DMS 273 (cell line): ENCODE measurements at regions not wholly inside any gene's neighbourhood (a gene's known extent, or its start where the extent isn't known, plus 50 kb on each side); places are given as distances from the start of the nearest gene placed in this dataset.

ENCODE experiments used
- DNase-seq: peaks from one replicate; lab custom pipeline; 2025; ENCODE audit not compliant: unreplicated experiment; lab: John Stamatoyannopoulos, UW

GRCh38 chr4:43918377-43918776 lies 530.2 kb downstream of the KCTD8 start:
- DNase-seq: no peak

- no peak for DNase-seq
Measured at GRCh38 chr4:43932448-43932847, 516.2 kb downstream of the KCTD8 start.

- no peak for DNase-seq
Measured at GRCh38 chr4:43943998-43944397, 504.6 kb downstream of the KCTD8 start.

- DNase-seq: no peak
Measured at GRCh38 chr4:43959976-43960375, 488.6 kb downstream of the KCTD8 start.

- no peak for DNase-seq
Measured at GRCh38 chr4:43968011-43968410, 480.6 kb downstream of the KCTD8 start.

- DNase-seq: no peak
Measured at GRCh38 chr4:43983610-43984009, 465.0 kb downstream of the KCTD8 start.

- no peak for DNase-seq
Measured at GRCh38 chr4:43987331-43987944, 461.2 kb downstream of the KCTD8 start.

- DNase-seq: no peak
Measured at GRCh38 chr4:43990551-43990950, 458.1 kb downstream of the KCTD8 start.

- DNase-seq: no peak
Measured at GRCh38 chr4:43990963-43991362, 457.6 kb downstream of the KCTD8 start.

- no peak for DNase-seq
Measured at GRCh38 chr4:43992552-43992951, 456.1 kb downstream of the KCTD8 start.

- no peak for DNase-seq
Measured at GRCh38 chr4:43993196-43993902, 455.3 kb downstream of the KCTD8 start.

- DNase-seq: no peak
Measured at GRCh38 chr4:43999669-44000068, 448.9 kb downstream of the KCTD8 start.

GRCh38 chr4:44002368-44002767 lies 446.2 kb downstream of the KCTD8 start:
- DNase-seq: no peak

GRCh38 chr4:44016570-44017421 lies 431.8 kb downstream of the KCTD8 start:
- peak; percentile 5 for DNase-seq

GRCh38 chr4:44017422-44017739 lies 431.2 kb downstream of the KCTD8 start:
- no peak for DNase-seq

GRCh38 chr4:44019721-44020120 lies 428.9 kb downstream of the KCTD8 start:
- DNase-seq: no peak

GRCh38 chr4:44025376-44026020 lies 423.1 kb downstream of the KCTD8 start:
- DNase-seq: no peak

GRCh38 chr4:44038811-44039210 lies 409.8 kb downstream of the KCTD8 start:
- no peak for DNase-seq

- DNase-seq: no peak
Measured at GRCh38 chr4:44046491-44046890, 402.1 kb downstream of the KCTD8 start.

GRCh38 chr4:44056721-44057151 lies 391.9 kb downstream of the KCTD8 start:
- no peak for DNase-seq

- DNase-seq: no peak
Measured at GRCh38 chr4:44070843-44071242, 377.8 kb downstream of the KCTD8 start.
